WTC11 (cell line): ENCODE measurements at regions not wholly inside any gene's neighbourhood (a gene's known extent, or its start where the extent isn't known, plus 50 kb on each side); places are given as distances from the start of the nearest gene placed in this dataset.

Experiments
- ATAC-seq: fragments of 200-7000 bp; cut with Tn5 transposase; 2 replicates; pipeline ENCODE4 v1.10.0; 2021; ENCODE audit warnings: mild to moderate bottlenecking, moderate library complexity
- CTCF ChIA-PET: fragments of 300-600 bp; sonication (Branson Sonifier 250); formaldehyde crosslinking; loops from one replicate; lab custom pipeline; 2021; ENCODE audit warnings: antibody characterized with exemption; lab: Charles Lee
- POLR2A ChIA-PET: fragments of 350-600 bp; sonication (Branson Sonifier 250); formaldehyde crosslinking; loops from one replicate; lab custom pipeline; 2021; ENCODE audit warnings: antibody characterized with exemption; lab: Charles Lee
- DNase-seq: peaks from one replicate; pipeline ENCODE4 v3.0.0; 2021; ENCODE audit warnings: low spot score
- H3K27ac Mint-ChIP-seq: 2 replicates; pipeline ENCODE4 v1.8.0; 2021; ENCODE audit warnings: mixed read lengths
- H3K27me3 Mint-ChIP-seq: 2 replicates; pipeline ENCODE4 v1.8.0; 2021; ENCODE audit warnings: low read depth, mild to moderate bottlenecking, moderate library complexity, mixed read lengths
- H3K36me3 Mint-ChIP-seq: 2 replicates; pipeline ENCODE4 v1.8.0; 2021; ENCODE audit warnings: mixed read lengths
- H3K4me1 Mint-ChIP-seq: 2 replicates; pipeline ENCODE4 v1.8.0; 2022; ENCODE audit warnings: mixed read lengths
- H3K4me3 Mint-ChIP-seq: 2 replicates; pipeline ENCODE4 v1.8.0; 2021; ENCODE audit warnings: mild to moderate bottlenecking, moderate library complexity, mixed read lengths
- H3K9me3 Mint-ChIP-seq: 2 replicates; pipeline ENCODE4 v1.8.0; 2021; ENCODE audit warnings: mixed read lengths
- ATF6 ChIP-seq: sonication (generic); formaldehyde crosslinking; IDR thresholded peaks from 2 replicates; pipeline ENCODE4 v1.8.1; 2023; ENCODE audit warnings: mild to moderate bottlenecking, missing genetic modification reagents
- CDX4 ChIP-seq: fragments of 250-450 bp; sonication (Bioruptor Pico); IDR thresholded peaks from 2 replicates; pipeline ENCODE4 v1.9.0; 2021; ENCODE audit warnings: moderate library complexity, mild to moderate bottlenecking, inconsistent platforms, borderline replicate concordance
- CREB1 ChIP-seq: sonication (generic); formaldehyde crosslinking; IDR thresholded peaks from 2 replicates; pipeline ENCODE4 v1.8.0; 2023; ENCODE audit warnings: mild to moderate bottlenecking, missing genetic modification reagents
- EMX1 ChIP-seq: fragments of 250-450 bp; sonication (Bioruptor Pico); IDR thresholded peaks from 2 replicates; pipeline ENCODE4 v1.8.0; 2021; ENCODE audit warnings: mild to moderate bottlenecking
- FOXP4 ChIP-seq: sonication (generic); formaldehyde crosslinking; IDR thresholded peaks from 2 replicates; pipeline ENCODE4 v1.8.0; 2022; ENCODE audit warnings: mild to moderate bottlenecking, missing genetic modification reagents
- NFYB ChIP-seq: sonication (generic); formaldehyde crosslinking; conservative IDR thresholded peaks from 2 replicates; pipeline ENCODE4 v1.8.0; 2022; ENCODE audit warnings: low read depth, missing genetic modification reagents
- NR3C1 ChIP-seq: sonication (generic); formaldehyde crosslinking; conservative IDR thresholded peaks from 2 replicates; pipeline ENCODE4 v1.8.1; 2023; ENCODE audit warnings: low read depth, mild to moderate bottlenecking, missing genetic modification reagents
- PRDM15 ChIP-seq: sonication (generic); formaldehyde crosslinking; IDR thresholded peaks from 2 replicates; pipeline ENCODE4 v1.8.0; 2022; ENCODE audit warnings: missing genetic modification reagents
- PRRX2 ChIP-seq: fragments of 250-450 bp; sonication (Bioruptor Pico); IDR thresholded peaks from 2 replicates; pipeline ENCODE4 v1.8.0; 2021; ENCODE audit warnings: mild to moderate bottlenecking
- SMAD3 ChIP-seq: sonication (generic); formaldehyde crosslinking; IDR thresholded peaks from 2 replicates; pipeline ENCODE4 v1.8.0; 2022; ENCODE audit warnings: missing genetic modification reagents, mild to moderate bottlenecking, borderline replicate concordance
- SP1 ChIP-seq: sonication (generic); formaldehyde crosslinking; conservative IDR thresholded peaks from 2 replicates; pipeline ENCODE4 v1.8.1; 2022; ENCODE audit warnings: missing genetic modification reagents
- STAT6 ChIP-seq: sonication (generic); formaldehyde crosslinking; conservative IDR thresholded peaks from 2 replicates; pipeline ENCODE4 v1.8.1; 2023; ENCODE audit warnings: mild to moderate bottlenecking, low read depth, missing genetic modification reagents, moderate library complexity
- TP53 ChIP-seq: sonication (generic); formaldehyde crosslinking; IDR thresholded peaks from 2 replicates; pipeline ENCODE4 v1.8.1; 2023; ENCODE audit warnings: mild to moderate bottlenecking, missing genetic modification reagents
- USF2 ChIP-seq: sonication (generic); formaldehyde crosslinking; IDR thresholded peaks from 2 replicates; pipeline ENCODE4 v1.8.1; 2023; ENCODE audit warnings: mild to moderate bottlenecking, missing genetic modification reagents, moderate library complexity
- ZBTB43 ChIP-seq: sonication (generic); formaldehyde crosslinking; IDR thresholded peaks from 2 replicates; pipeline ENCODE4 v1.8.1; 2023; ENCODE audit warnings: mild to moderate bottlenecking, missing genetic modification reagents
- ZNF138 ChIP-seq: sonication (generic); formaldehyde crosslinking; conservative IDR thresholded peaks from 2 replicates; pipeline ENCODE4 v1.8.1; 2022; ENCODE audit warnings: mild to moderate bottlenecking, moderate library complexity, missing genetic modification reagents
- ZNF281 ChIP-seq: sonication (generic); formaldehyde crosslinking; IDR thresholded peaks from 2 replicates; pipeline ENCODE4 v1.8.0; 2023; ENCODE audit warnings: mild to moderate bottlenecking, missing genetic modification reagents

- TF ChIP-seq CDX4 (no peak), ATF6 (CRISPR knock-in tag) (no peak), CREB1 (CRISPR knock-in tag) (no peak), SMAD3 (CRISPR knock-in tag) (no peak), ZNF138 (CRISPR knock-in tag) (no peak), USF2 (CRISPR knock-in tag) (no peak)
Measured at GRCh38 chr17:69854225-69854780, 220.7 kb upstream of the KCNJ16 start (continued).

- Mint-ChIP-seq H3K4me1 (0 out of 2 replicates have a peak, but pooled peaks cover 2% of the 10 kb centered on the region), H3K27me3 (no peaks in the 10 kb centered on the region), H3K27ac (no peak overlapping the region), H3K4me3 (no peak overlapping the region), H3K36me3 (peaks cover 7% of the 10 kb centered on the region), H3K9me3 (peaks cover 33% of the 10 kb centered on the region)
- DNase-seq (no peak), ATAC-seq (no peak)
- CTCF ChIA-PET = no interaction called here
- TF ChIP-seq ZNF281 (CRISPR knock-in tag) (no peak), STAT6 (CRISPR knock-in tag) (no peak)
- POLR2A ChIA-PET = no interaction called here
Measured at GRCh38 chr17:69856946-69857345, 218.1 kb upstream of the KCNJ16 start.

- no peak overlapping the region for H3K4me3 Mint-ChIP-seq
- DNase-seq = no peak
- ATAC-seq = no peak
- H3K27me3 Mint-ChIP-seq = no peaks in the 10 kb centered on the region
- peaks cover 33% of the 10 kb centered on the region for H3K9me3 Mint-ChIP-seq
- H3K27ac Mint-ChIP-seq = no peak overlapping the region
- CTCF ChIA-PET = no interaction called here
- POLR2A ChIA-PET = no interaction called here
- 0 out of 2 replicates have a peak, but pooled peaks cover 2% of the 10 kb centered on the region for H3K4me1 Mint-ChIP-seq
- H3K36me3 Mint-ChIP-seq = peaks cover 7% of the 10 kb centered on the region
- TF ChIP-seq TP53 (no peak), NFYB (CRISPR knock-in tag) (no peak), SP1 (CRISPR knock-in tag) (no peak), PRDM15 (no peak), FOXP4 (CRISPR knock-in tag) (no peak), PRRX2 (CRISPR knock-in tag) (no peak), EMX1 (CRISPR knock-in tag) (no peak), NR3C1 (CRISPR knock-in tag) (no peak), ZBTB43 (CRISPR knock-in tag) (no peak)
Measured at GRCh38 chr17:69857412-69857835, 217.6 kb upstream of the KCNJ16 start.
